ENCODE measurements at regions not wholly inside any gene's neighbourhood (a gene's known extent, or its start where the extent isn't known, plus 50 kb on each side); places are given as distances from the start of the nearest gene placed in this dataset.

GRCh38 chr12:115166698-115167315 lies 482.8 kb upstream of the TBX3 start:
- Histone ChIP-seq H3K4me1 (ENCODE audit: insufficient read depth, low read length) (no peaks in the 10 kb centered on the region), H3K27ac (ENCODE audit: low read length) (no peak overlapping the region), H3K36me3 (ENCODE audit: insufficient read depth, low read depth, low read length) (no peaks in the 10 kb centered on the region), H3K4me3 (ENCODE audit: low read length) (no peak overlapping the region), H3K27me3 (ENCODE audit: insufficient read depth, low read length) (0 out of 2 replicates have a peak, but pooled peaks cover under 1% of the 10 kb centered on the region), H3K9ac (ENCODE audit: low read depth, low read length) (no peak overlapping the region), H3K9me3 (ENCODE audit: insufficient read depth, low read depth, low read length) (no peaks in the 10 kb centered on the region)

GRCh38 chr12:115163710-115164109 lies 479.7 kb upstream of the TBX3 start:
- no peaks in the 10 kb centered on the region for H3K4me1 ChIP-seq (ENCODE audit: insufficient read depth, low read length)
- H3K27ac ChIP-seq (ENCODE audit: low read length) = no peak overlapping the region
- H3K9ac ChIP-seq (ENCODE audit: low read depth, low read length) = no peak overlapping the region
- no peak overlapping the region for H3K4me3 ChIP-seq (ENCODE audit: low read length)
- no peaks in the 10 kb centered on the region for H3K36me3 ChIP-seq (ENCODE audit: insufficient read depth, low read depth, low read length)
- no peaks in the 10 kb centered on the region for H3K9me3 ChIP-seq (ENCODE audit: insufficient read depth, low read depth, low read length)
- no peaks in the 10 kb centered on the region for H3K27me3 ChIP-seq (ENCODE audit: insufficient read depth, low read length)

GRCh38 chr12:115160271-115161128 lies 476.5 kb upstream of the TBX3 start:
- no peak overlapping the region for H3K27ac ChIP-seq (ENCODE audit: low read length)
- H3K36me3 ChIP-seq (ENCODE audit: insufficient read depth, low read depth, low read length) = no peaks in the 10 kb centered on the region
- no peak overlapping the region for H3K9ac ChIP-seq (ENCODE audit: low read depth, low read length)
- H3K4me3 ChIP-seq (ENCODE audit: low read length) = no peak overlapping the region
- H3K4me1 ChIP-seq (ENCODE audit: insufficient read depth, low read length) = no peaks in the 10 kb centered on the region; the same call in 1 of the 2 replicates
- H3K9me3 ChIP-seq (ENCODE audit: insufficient read depth, low read depth, low read length) = no peaks in the 10 kb centered on the region
- no peaks in the 10 kb centered on the region for H3K27me3 ChIP-seq (ENCODE audit: insufficient read depth, low read length)

- Histone ChIP-seq H3K36me3 (ENCODE audit: insufficient read depth, low read depth, low read length) (no peaks in the 10 kb centered on the region), H3K9me3 (ENCODE audit: insufficient read depth, low read depth, low read length) (no peaks in the 10 kb centered on the region), H3K27ac (ENCODE audit: low read length) (no peak overlapping the region), H3K9ac (ENCODE audit: low read depth, low read length) (no peak overlapping the region), H3K27me3 (ENCODE audit: insufficient read depth, low read length) (no peaks in the 10 kb centered on the region), H3K4me3 (ENCODE audit: low read length) (no peak overlapping the region), H3K4me1 (ENCODE audit: insufficient read depth, low read length) (no peaks in the 10 kb centered on the region; the same call in 1 of the 2 replicates)
Observed at GRCh38 chr12:115158816-115159215, 474.8 kb upstream of the TBX3 start.

- Histone ChIP-seq H3K9ac (ENCODE audit: low read depth, low read length) (no peak overlapping the region), H3K4me3 (ENCODE audit: low read length) (no peak overlapping the region), H3K36me3 (ENCODE audit: insufficient read depth, low read depth, low read length) (no peaks in the 10 kb centered on the region), H3K27me3 (ENCODE audit: insufficient read depth, low read length) (no peaks in the 10 kb centered on the region), H3K4me1 (ENCODE audit: insufficient read depth, low read length) (no peaks in the 10 kb centered on the region; the same call in 1 of the 2 replicates), H3K27ac (ENCODE audit: low read length) (no peak overlapping the region), H3K9me3 (ENCODE audit: insufficient read depth, low read depth, low read length) (no peaks in the 10 kb centered on the region)
Observed at GRCh38 chr12:115155665-115156645, 472.0 kb upstream of the TBX3 start.

- no peak overlapping the region for H3K27ac ChIP-seq (ENCODE audit: low read length)
- H3K9ac ChIP-seq (ENCODE audit: low read depth, low read length) = no peak overlapping the region
Observed at GRCh38 chr12:115149685-115150378, 465.9 kb upstream of the TBX3 start.

GRCh38 chr12:115149279-115149678 lies 465.3 kb upstream of the TBX3 start:
- peaks cover 8% of the 10 kb centered on the region for H3K4me1 ChIP-seq (ENCODE audit: insufficient read depth, low read length)
- no peaks in the 10 kb centered on the region for H3K9me3 ChIP-seq (ENCODE audit: insufficient read depth, low read depth, low read length)
- H3K4me3 ChIP-seq (ENCODE audit: low read length) = no peak overlapping the region
- no peaks in the 10 kb centered on the region for H3K27me3 ChIP-seq (ENCODE audit: insufficient read depth, low read length)
- no peak overlapping the region for H3K9ac ChIP-seq (ENCODE audit: low read depth, low read length)
- H3K36me3 ChIP-seq (ENCODE audit: insufficient read depth, low read depth, low read length) = no peaks in the 10 kb centered on the region
- H3K27ac ChIP-seq (ENCODE audit: low read length) = no peak overlapping the region

More at GRCh38 chr12:115149685-115150378, 465.9 kb upstream of the TBX3 start:
- Histone ChIP-seq H3K36me3 (ENCODE audit: insufficient read depth, low read depth, low read length) (no peaks in the 10 kb centered on the region), H3K27me3 (ENCODE audit: insufficient read depth, low read length) (no peaks in the 10 kb centered on the region), H3K9me3 (ENCODE audit: insufficient read depth, low read depth, low read length) (no peaks in the 10 kb centered on the region), H3K4me3 (ENCODE audit: low read length) (no peak overlapping the region), H3K4me1 (ENCODE audit: insufficient read depth, low read length) (peaks cover 7% of the 10 kb centered on the region)

GRCh38 chr12:115147916-115148315 lies 463.9 kb upstream of the TBX3 start:
- Histone ChIP-seq H3K9me3 (ENCODE audit: insufficient read depth, low read depth, low read length) (no peaks in the 10 kb centered on the region), H3K36me3 (ENCODE audit: insufficient read depth, low read depth, low read length) (no peaks in the 10 kb centered on the region), H3K27ac (ENCODE audit: low read length) (no peak overlapping the region), H3K4me1 (ENCODE audit: insufficient read depth, low read length) (peaks cover 8% of the 10 kb centered on the region), H3K27me3 (ENCODE audit: insufficient read depth, low read length) (no peaks in the 10 kb centered on the region), H3K9ac (ENCODE audit: low read depth, low read length) (no peak overlapping the region), H3K4me3 (ENCODE audit: low read length) (no peak overlapping the region)

GRCh38 chr12:115146453-115146852 lies 462.5 kb upstream of the TBX3 start:
- peaks cover 8% of the 10 kb centered on the region for H3K4me1 ChIP-seq (ENCODE audit: insufficient read depth, low read length)

GRCh38 chr12:115144425-115144824 lies 460.4 kb upstream of the TBX3 start:
- no peak overlapping the region for H3K9ac ChIP-seq (ENCODE audit: low read depth, low read length)
- no peaks in the 10 kb centered on the region for H3K36me3 ChIP-seq (ENCODE audit: insufficient read depth, low read depth, low read length)
- H3K4me1 ChIP-seq (ENCODE audit: insufficient read depth, low read length) = peaks cover 8% of the 10 kb centered on the region
- no peak overlapping the region for H3K4me3 ChIP-seq (ENCODE audit: low read length)
- no peak overlapping the region for H3K27ac ChIP-seq (ENCODE audit: low read length)
- H3K27me3 ChIP-seq (ENCODE audit: insufficient read depth, low read length) = no peaks in the 10 kb centered on the region
- H3K9me3 ChIP-seq (ENCODE audit: insufficient read depth, low read depth, low read length) = no peaks in the 10 kb centered on the region

More at GRCh38 chr12:115146453-115146852, 462.5 kb upstream of the TBX3 start:
- no peak overlapping the region for H3K9ac ChIP-seq (ENCODE audit: low read depth, low read length)
- no peak overlapping the region for H3K27ac ChIP-seq (ENCODE audit: low read length)
- H3K36me3 ChIP-seq (ENCODE audit: insufficient read depth, low read depth, low read length) = no peaks in the 10 kb centered on the region
- no peaks in the 10 kb centered on the region for H3K27me3 ChIP-seq (ENCODE audit: insufficient read depth, low read length)
- no peak overlapping the region for H3K4me3 ChIP-seq (ENCODE audit: low read length)
- H3K9me3 ChIP-seq (ENCODE audit: insufficient read depth, low read depth, low read length) = no peaks in the 10 kb centered on the region

All from iPS-20b (cell line).